Body of pancreas (tissue), 4 donors: ENCODE measurements at regions not wholly inside any gene's neighbourhood (a gene's known extent, or its start where the extent isn't known, plus 50 kb on each side); places are given as distances from the start of the nearest gene placed in this dataset.

Experiments used
- CTCF ChIP-seq, 7 experiments: fragments of 450-650 bp in 4 of 7; fragments of 200-600 bp in 3 of 7; sonication (generic) in 3 of 7; IDR thresholded peaks; one replicate each; pipeline ENCODE4 v1.5.1; 2016 to 2019; ENCODE audit warnings: antibody characterized with exemption in 7 of 7
- POLR2A ChIP-seq, 3 donors: fragments of 450-650 bp; IDR thresholded peaks; one replicate each; pipeline ENCODE4 v1.6.1; 2016; ENCODE audit warnings: antibody characterized with exemption in 3 of 3, mild to moderate bottlenecking in 2 of 3

- TF ChIP-seq CTCF (IDR thresholded peaks at IDR 0.05) (no peak), POLR2A (IDR thresholded peaks at IDR 0.05) (no peak)
These were observed 527.4 kb downstream of the NOVA1 start for GRCh38 chr14:26070443-26070842.
